ENCODE measurements at regions not wholly inside any gene's neighbourhood (a gene's known extent, or its start where the extent isn't known, plus 50 kb on each side); places are given as distances from the start of the nearest gene placed in this dataset.

DNA sequence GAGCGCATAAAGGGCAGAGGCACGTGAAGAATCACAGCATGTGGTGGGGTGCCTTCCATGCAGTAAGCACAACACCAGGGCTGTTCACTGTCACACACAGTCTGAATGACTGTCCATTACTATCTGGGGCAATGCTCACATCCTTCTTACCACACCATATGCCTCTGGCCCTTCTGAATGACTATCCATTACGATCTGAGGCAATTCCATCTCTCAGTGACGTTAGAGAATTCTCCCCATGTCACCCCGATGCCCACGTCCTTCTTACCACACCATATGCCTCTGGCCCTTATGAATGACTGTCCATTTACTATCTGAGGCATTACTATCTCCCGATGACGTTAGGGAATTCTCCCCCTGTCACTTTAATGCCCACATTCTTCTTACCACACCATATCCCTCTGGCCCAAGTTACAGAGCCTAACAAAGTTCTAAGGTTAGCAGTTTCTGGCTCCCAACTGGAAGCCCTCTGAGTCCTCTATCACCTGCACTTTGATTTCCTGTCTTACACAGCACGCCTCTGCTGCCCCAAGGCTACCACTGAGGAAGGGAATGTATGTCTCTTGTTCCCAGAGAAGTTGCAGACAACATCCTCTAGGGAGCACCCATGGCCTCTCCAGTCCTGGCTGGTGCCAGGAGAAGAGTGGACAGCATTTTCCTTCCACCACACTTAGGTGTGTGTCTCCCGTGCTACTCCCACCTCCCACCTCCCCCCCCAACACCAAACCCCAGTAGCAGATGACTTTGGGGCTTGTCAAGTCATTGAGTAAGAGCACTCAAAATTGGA, 154.8 kb downstream of the COG6 start:
- Histone ChIP-seq H3K9ac (ENCODE audit: control insufficient read depth, extremely low read depth, insufficient read depth, low read length) (no peak overlapping the region), H3K4me1 (ENCODE audit: control insufficient read depth, extremely low read depth, insufficient read depth, low read length) (no peaks in the 10 kb centered on the region), H3K27me3 (ENCODE audit: control insufficient read depth, extremely low read depth, insufficient read depth, low read length) (no peaks in the 10 kb centered on the region), H3K4me3 (ENCODE audit: control insufficient read depth in 2 of 3, extremely low read depth in 1 of 3, insufficient read depth in 2 of 3, low read depth in 1 of 3, low read length in 3 of 3) (no peak overlapping the region), H3K36me3 (ENCODE audit: control insufficient read depth in 2 of 2, extremely low read depth in 1 of 2, insufficient read depth in 2 of 2, low read length in 2 of 2) (no peaks in the 10 kb centered on the region), H3K79me2 (ENCODE audit: control insufficient read depth, insufficient read depth, low read length) (no peaks in the 10 kb centered on the region), H4K20me1 (ENCODE audit: control insufficient read depth, extremely low read depth, insufficient read depth, low read length) (no peaks in the 10 kb centered on the region), H3K4me2 (ENCODE audit: control insufficient read depth, extremely low read depth, insufficient read depth, low read depth, low read length) (no peak overlapping the region), H2AFZ (ENCODE audit: control insufficient read depth, low read length) (no peak overlapping the region), H3K27ac (ENCODE audit: control insufficient read depth, insufficient read depth, low read length) (no peak overlapping the region), H3K9me1 (ENCODE audit: control insufficient read depth, extremely low read depth, insufficient read depth, low read length) (no peaks in the 10 kb centered on the region), H3K9me3 (ENCODE audit: control insufficient read depth, low read depth, low read length) (no peaks in the 10 kb centered on the region)
- dilution Hi-C loops (cut with MboI; ENCODE audit: extremely low pct_ligation_motif_present, low sequenced_read_pairs): no loop called here
- FAIRE-seq (no peak), DNase-seq (ENCODE audit: low read depth, low spot score) (no peak)
- TF ChIP-seq EZH2 (IDR thresholded peaks at IDR 0.05; ENCODE audit: low read length): no peak
- TF ChIP-seq, protein P1, sequence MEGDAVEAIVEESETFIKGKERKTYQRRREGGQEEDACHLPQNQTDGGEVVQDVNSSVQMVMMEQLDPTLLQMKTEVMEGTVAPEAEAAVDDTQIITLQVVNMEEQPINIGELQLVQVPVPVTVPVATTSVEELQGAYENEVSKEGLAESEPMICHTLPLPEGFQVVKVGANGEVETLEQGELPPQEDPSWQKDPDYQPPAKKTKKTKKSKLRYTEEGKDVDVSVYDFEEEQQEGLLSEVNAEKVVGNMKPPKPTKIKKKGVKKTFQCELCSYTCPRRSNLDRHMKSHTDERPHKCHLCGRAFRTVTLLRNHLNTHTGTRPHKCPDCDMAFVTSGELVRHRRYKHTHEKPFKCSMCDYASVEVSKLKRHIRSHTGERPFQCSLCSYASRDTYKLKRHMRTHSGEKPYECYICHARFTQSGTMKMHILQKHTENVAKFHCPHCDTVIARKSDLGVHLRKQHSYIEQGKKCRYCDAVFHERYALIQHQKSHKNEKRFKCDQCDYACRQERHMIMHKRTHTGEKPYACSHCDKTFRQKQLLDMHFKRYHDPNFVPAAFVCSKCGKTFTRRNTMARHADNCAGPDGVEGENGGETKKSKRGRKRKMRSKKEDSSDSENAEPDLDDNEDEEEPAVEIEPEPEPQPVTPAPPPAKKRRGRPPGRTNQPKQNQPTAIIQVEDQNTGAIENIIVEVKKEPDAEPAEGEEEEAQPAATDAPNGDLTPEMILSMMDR (optimal IDR thresholded peaks at IDR 0.05 in 1 of 3, IDR thresholded peaks at IDR 0.05 in 1 of 3, conservative IDR thresholded peaks at IDR 0.05 in 1 of 3; ENCODE audit: extremely low read depth in 1 of 3, insufficient read depth in 2 of 3, low read length in 3 of 3): peak in 2 of 3 experiments; percentile 47 to 57

GRCh38 chr13:39811051-39811450, 155.6 kb downstream of the COG6 start:
- no peaks in the 10 kb centered on the region for H3K27me3 ChIP-seq (ENCODE audit: control insufficient read depth, extremely low read depth, insufficient read depth, low read length)
- no peaks in the 10 kb centered on the region for H3K4me1 ChIP-seq (ENCODE audit: control insufficient read depth, extremely low read depth, insufficient read depth, low read length)
- H4K20me1 ChIP-seq (ENCODE audit: control insufficient read depth, extremely low read depth, insufficient read depth, low read length): no peaks in the 10 kb centered on the region
- H3K9me1 ChIP-seq (ENCODE audit: control insufficient read depth, extremely low read depth, insufficient read depth, low read length): no peaks in the 10 kb centered on the region
- dilution Hi-C loops (cut with MboI; ENCODE audit: extremely low pct_ligation_motif_present, low sequenced_read_pairs): no loop called here
- no peaks in the 10 kb centered on the region for H3K9me3 ChIP-seq (ENCODE audit: control insufficient read depth, low read depth, low read length)
- no peak overlapping the region for H3K9ac ChIP-seq (ENCODE audit: control insufficient read depth, extremely low read depth, insufficient read depth, low read length)
- no peak overlapping the region for H2AFZ ChIP-seq (ENCODE audit: control insufficient read depth, low read length)
- no peak for FAIRE-seq
- H3K27ac ChIP-seq (ENCODE audit: control insufficient read depth, insufficient read depth, low read length): no peak overlapping the region
- no peaks in the 10 kb centered on the region for H3K36me3 ChIP-seq (ENCODE audit: control insufficient read depth in 2 of 2, extremely low read depth in 1 of 2, insufficient read depth in 2 of 2, low read length in 2 of 2)
- no peak overlapping the region for H3K4me3 ChIP-seq (ENCODE audit: control insufficient read depth in 2 of 3, extremely low read depth in 1 of 3, insufficient read depth in 2 of 3, low read depth in 1 of 3, low read length in 3 of 3)
- DNase-seq (ENCODE audit: low read depth, low spot score): no peak
- TF ChIP-seq EZH2 (IDR thresholded peaks at IDR 0.05; ENCODE audit: low read length): no peak
- TF ChIP-seq, protein P1 (optimal IDR thresholded peaks at IDR 0.05 in 1 of 3, IDR thresholded peaks at IDR 0.05 in 1 of 3, conservative IDR thresholded peaks at IDR 0.05 in 1 of 3; ENCODE audit: extremely low read depth in 1 of 3, insufficient read depth in 2 of 3, low read length in 3 of 3): no peak
- no peak overlapping the region for H3K4me2 ChIP-seq (ENCODE audit: control insufficient read depth, extremely low read depth, insufficient read depth, low read depth, low read length)
- no peaks in the 10 kb centered on the region for H3K79me2 ChIP-seq (ENCODE audit: control insufficient read depth, insufficient read depth, low read length)

Measured in keratinocyte (primary cell).